AG08396 (cell line): ENCODE measurements at regions not wholly inside any gene's neighbourhood (a gene's known extent, or its start where the extent isn't known, plus 50 kb on each side); places are given as distances from the start of the nearest gene placed in this dataset.
A peak's percentile ranks its signal among the peaks of the same experiment; 100 is the strongest.
"Not testable (repeated sequence)": the region's sequence is repeated elsewhere in the genome, so short reads cannot be mapped to it uniquely, and the experiment has no call there.

Source experiments
- DNase-seq: peaks from one replicate; pipeline ENCODE4 v3.0.0; 2012; ENCODE audit warnings: low spot score, mixed read lengths

DNA sequence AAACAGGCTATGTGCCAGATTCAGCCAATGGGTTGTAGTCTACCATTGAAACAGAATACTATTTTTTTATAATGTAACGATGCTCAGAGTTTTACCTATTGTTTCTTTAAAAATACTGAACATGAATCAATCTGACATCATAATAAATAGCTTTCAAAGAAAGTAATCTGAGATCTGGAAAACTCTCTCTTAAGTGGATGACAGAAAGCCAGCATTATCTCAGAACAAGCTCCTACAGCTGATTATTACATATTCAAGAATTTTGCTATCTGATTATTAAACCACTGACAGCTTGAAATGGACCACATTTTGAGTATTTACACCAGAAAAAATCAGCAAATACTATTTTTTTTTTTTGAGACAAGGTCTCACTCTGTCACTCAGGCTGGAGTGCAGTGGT lies 484.2 kb upstream of the SOX9 start:
- DNase-seq = no peak

DNA sequence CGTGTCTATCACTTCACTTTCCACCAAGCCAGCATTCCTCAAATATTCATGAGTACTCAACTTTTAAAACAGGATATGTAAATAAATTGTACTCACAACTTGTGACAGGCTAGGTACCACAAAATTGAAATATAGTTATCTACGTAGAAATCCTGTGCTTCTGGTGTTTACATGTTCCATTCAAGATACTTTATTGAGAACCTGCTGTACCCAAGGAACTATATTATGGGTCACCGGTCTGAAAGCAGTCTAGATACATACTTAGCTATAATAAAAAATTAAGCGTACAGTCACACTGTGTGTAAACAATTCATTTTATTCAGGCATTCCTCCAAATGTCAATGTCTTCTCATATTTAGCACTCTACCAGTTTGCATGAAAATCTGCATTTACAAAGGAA lies 482.2 kb upstream of the SOX9 start:
- no peak for DNase-seq

GRCh38 chr17:71639865-71640264 lies 481.0 kb upstream of the SOX9 start:
- DNase-seq = no peak

GRCh38 chr17:71646890-71647289 lies 473.9 kb upstream of the SOX9 start:
- DNase-seq = not testable (repeated sequence)

DNA sequence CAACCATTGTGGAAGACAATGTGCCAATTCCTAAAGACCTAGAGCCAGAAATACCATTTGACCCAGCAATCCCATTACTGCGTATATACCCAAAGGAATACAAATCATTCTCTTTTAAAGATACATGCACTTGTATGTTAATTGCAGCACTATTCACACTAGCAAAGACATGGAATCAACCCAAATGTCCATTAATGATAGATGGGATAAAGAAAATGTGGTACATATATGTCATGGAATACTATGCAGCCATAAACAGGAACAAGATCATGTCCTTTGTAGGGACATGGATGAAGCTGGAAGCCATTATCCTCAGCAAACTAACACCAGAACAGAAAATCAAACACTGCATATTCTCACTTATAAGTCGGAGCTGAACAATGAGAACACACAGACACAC lies 472.5 kb upstream of the SOX9 start:
- DNase-seq = not testable (repeated sequence)

GRCh38 chr17:71649941-71650350 lies 470.9 kb upstream of the SOX9 start:
- peak; percentile 45 for DNase-seq

DNA sequence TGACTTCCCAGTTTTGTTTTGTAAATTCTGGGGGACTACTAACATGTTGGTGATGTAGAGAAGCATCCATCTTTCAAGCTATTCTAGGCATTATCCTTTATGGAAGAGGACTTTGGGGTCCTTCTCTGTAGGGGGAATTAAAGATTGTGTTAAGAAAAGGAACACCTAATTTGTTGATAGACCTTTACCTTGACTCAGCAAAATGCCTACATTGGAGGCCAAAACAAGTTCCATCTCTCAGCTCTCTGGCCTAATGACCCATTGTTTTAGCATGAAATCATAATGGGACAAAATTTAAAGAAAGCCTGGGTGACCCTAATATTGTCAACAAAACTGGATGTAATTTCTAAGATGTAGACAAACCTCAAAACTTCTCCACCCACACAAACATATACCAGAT lies 465.3 kb upstream of the SOX9 start:
- DNase-seq = no peak

DNA sequence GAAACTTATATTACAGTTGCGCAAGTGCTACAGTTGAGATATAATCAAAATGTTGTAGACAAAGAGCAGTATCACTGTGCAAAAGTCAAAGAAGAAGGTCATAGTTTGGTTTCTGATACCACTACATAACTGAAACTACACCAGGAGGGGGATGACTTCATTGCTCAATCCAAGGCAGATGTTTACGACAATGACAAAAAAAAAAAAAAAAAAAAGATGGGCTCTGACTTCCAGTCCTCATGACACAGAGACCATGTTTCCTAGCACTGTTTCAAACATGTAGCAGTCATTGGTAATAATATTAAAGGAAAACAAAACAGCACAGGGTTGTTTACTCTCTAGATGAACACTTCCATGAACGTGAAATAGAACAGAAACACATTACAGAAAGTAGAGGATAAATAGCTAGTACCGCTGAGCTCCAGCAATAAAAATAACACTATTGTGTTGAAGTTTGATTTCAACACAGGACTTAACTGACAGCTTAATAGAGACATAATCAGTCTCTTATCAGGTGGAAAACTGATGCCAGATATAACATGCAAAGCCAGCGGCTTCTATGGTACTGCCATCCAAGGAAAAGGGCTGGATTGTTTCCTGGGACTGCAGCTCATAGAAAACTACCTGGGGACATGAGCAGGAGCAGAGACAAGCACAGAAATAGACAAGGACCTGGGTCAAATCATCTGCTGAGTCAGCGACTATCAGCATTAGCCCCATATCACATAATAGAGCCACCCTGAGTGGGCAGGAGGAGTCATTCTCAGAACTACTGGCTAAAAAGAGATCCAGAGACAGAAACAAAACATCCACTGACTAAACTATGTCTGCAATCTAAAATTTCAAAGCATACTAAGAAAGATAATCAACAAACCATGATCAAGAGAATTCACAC lies 463.6 kb upstream of the SOX9 start:
- no peak for DNase-seq

DNA sequence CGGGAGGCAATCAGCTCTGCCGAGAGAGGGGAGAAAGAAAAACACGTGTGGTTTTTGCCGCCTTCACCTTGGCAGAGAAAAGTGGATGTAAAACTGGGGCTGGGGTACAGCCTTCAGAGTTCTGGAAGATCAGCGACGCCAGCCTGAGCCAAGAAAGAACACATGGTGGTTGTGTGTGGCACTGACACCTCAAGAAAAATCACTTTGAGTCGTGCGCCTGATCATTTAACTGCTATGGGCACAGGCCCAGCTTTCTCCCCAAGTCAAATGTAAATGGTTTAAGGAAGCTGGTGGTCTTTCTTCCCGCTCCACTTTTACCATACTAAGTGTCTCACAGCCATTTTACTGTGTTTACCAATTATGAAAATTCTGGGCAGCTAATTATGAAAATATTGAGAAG lies 461.8 kb upstream of the SOX9 start:
- DNase-seq = no peak

DNA sequence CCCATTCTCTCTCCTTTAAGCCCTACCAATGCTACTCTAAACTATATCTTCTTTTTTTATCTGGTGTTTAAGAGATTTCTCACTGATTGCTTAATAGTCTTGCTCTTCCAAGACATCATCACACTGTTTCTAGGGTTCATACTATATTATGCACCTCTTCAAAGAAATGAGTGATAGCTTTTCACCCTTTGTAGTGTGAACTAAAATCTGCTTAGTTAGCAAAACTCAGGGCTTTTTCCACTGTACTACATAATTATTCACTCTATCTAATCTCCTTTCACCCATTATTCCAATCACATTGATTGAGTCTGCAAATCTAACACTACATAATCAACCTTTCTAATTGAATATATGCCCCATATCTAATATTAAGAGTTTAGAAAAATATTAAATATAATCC lies 456.0 kb upstream of the SOX9 start:
- no peak for DNase-seq

DNA sequence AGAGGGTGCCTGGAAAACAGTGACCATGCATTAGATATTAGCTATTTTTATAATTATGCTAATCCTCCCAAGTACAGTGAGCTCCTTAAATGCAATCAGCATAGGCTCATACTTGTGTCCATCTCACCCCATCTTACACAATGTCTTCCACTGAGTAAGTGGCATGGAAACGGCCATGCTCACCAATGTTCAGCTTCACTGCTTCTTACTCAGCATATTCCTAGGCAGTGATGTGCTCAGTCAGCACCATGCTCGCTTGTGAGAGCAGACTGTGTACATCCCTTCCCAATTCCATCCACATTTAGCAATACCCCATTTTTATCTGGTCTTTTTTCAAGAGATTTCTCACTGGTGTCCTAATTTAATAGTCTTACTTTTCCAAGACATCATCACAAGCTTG lies 454.8 kb upstream of the SOX9 start:
- DNase-seq = no peak

GRCh38 chr17:71667661-71668060 lies 453.2 kb upstream of the SOX9 start:
- no peak for DNase-seq

DNA sequence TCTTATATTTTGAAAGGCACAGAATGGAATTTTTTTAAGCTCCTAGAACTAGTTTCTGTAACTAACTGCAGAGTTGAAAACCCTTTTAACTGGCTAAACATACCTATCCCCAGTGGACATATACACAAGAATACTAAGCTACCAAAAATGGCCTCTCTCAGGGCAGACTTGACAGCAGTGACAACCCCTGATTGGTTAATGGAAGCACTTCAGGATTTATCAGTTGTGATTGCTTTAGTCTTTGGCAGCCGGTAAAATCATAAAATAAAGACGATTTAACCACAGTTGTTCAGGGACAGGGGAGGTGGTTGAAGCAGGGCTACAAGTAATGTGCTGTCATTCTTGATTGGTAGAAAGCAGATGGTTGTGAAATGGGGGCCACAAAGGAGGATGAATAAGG lies 452.0 kb upstream of the SOX9 start:
- DNase-seq = no peak

DNA sequence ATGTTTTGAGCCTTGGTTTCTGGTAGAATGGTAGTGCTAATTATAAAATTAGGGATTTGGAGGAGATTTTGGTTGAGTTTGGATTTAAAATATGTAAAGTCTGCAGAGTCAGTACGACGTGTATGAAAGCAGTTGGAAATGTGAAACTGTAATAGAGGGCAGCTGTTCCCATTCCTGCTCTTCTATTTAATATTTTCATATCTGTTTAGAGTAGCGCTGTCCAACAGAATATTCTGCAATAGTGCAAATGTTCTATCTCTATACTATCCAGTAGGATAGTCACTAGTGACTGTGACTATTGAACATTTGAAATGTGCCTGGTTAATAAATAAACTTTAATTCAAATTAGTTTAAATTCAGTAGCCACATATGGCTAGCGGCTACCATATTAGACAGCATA lies 443.4 kb upstream of the SOX9 start:
- no peak for DNase-seq

DNA sequence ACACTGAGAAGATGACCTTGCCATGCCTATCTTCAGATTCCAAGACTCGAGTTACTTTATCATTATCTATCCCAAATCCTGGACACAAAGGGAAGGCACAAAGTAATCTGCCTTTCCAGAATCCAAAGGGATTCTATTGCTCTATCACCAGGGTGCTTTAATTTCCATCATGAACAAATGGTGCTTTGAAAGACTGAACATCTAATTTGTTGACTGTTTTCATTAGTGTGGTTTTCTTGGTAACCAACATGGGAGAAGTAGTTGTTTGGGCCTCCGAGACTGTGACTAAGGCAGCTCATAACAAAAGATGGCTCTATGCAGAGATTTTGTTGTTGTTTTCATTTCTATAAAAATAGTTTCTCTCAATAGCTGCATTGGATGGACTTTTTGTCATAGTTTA lies 441.0 kb upstream of the SOX9 start:
- DNase-seq = no peak

DNA sequence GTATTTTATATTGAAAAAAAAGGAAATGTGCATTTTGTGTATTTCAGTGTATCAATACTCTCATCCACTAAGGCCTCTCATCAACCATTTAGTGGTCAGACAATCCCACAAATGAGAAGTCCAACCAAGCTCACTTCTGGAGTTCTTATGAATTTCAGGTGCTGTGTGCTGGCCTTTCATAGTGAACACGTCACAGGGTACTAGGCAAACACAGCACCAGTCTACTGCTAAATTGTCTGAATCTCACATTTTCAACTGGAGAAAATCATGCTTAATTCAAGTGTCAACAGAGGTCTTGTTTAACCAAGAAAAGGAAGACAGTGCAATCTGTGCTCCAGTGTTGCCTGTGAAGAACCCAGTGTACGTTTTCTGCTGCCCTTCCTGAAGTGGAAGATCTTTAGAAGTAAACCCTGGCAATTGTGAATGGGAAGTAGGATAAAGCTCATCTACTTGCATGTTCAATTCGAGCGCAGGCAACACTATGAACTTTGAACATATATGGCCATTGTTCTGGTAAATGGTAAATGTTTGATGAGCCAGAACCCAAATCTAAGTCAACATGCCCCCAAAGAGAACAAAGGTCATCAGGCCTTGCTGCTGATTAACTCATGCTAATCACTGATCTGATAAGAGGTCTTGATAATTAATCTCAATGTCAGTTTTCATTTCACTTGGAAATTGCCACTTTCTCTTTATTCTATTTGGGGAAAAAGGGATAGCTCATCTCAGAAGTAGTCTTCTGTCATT lies 439.2 kb upstream of the SOX9 start:
- no peak for DNase-seq

DNA sequence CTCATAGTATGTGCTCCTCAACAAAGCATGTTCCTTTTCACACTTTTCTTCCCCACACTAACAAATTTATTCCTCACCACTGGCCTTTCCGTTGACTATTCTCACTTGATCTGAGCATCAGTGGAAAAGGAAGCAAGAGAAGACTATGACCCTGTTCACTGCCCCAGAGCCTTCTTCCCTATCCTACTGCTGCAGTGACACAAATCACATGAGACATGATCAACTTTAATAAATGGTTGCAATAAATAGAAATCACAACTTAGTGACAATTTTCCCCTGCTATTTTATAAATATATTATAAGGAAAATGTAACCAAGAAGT lies 438.7 kb upstream of the SOX9 start:
- no peak for DNase-seq

GRCh38 chr17:71689782-71690181 lies 431.0 kb upstream of the SOX9 start:
- DNase-seq = no peak

DNA sequence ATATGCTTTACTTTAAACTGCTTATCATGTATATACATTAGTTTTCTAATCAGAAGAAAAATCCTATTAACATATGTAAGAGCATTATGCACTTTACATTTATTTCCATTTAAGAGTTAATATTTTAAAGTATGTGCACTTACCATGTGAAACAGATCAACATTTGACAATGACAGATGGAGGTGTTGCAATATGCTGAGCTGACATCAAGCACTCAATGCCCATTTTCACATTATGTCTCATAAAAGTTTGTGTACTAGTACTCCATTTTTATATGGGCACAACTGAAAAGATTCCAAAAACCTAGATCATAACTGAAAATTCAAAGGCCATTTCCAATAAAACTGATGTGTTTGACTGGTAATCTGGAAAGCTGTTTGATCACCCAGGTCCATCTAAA lies 420.9 kb upstream of the SOX9 start:
- DNase-seq = no peak

DNA sequence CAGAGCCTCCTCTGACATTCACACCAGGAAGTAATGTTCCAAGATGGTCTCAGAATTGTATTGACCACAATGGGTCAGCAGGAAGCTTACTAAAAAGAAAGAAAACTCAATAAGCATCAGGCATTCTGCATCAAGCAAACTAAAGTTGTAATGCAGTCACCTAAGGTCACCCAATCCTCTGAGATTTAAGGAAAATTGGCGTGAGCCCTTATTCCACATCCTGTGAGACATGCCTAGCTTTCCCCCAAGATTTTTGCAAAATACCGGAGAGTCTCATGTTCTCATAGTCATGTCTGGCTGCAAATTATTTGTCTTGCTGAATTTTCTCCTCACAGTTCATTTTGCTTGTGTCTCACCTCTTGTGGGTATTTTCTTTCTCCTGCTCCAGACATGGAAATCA lies 417.1 kb upstream of the SOX9 start:
- no peak for DNase-seq

GRCh38 chr17:71709271-71709890 lies 411.4 kb upstream of the SOX9 start:
- DNase-seq = peak; percentile 4

DNA sequence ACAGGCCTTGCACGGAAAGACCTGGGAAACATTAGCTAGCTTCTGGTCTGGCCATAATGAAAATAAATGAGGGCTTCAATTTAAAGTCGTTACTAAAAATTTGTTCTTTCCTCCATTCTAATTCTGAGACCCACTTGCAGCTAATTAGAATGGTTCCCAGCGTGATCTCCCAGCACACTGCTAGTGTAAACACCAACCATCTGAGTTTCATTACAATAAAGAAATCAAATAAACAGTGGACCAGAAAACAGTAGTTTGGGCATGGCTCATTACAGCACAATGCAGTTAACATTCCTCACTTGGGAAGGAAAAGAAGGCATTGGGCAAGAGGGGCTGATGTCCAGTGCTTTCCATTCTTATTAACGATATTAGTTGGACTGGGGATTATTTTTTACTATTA lies 410.9 kb upstream of the SOX9 start:
- DNase-seq = peak; percentile 49

DNA sequence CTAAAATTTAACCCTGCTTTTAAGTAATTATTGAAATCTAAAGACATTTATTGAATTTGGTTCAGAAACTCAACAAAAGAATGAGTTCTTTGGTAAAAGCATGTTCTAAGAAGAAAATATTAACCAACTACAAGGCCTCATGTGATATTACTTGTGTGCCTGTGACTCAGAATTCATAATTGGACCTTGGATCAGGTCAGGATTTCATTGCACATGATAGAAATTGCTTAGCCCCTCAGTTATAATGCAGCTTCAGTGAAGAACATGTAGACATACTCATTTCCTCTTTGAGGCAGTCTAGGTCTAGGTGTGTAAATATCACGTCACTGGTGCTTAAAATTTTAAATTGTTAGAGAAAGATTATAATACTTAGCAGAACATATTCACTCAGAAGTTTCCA lies 410.0 kb upstream of the SOX9 start:
- DNase-seq = no peak
